Adrenal gland (tissue), 9 donors: ENCODE measurements at regions not wholly inside any gene's neighbourhood (a gene's known extent, or its start where the extent isn't known, plus 50 kb on each side); places are given as distances from the start of the nearest gene placed in this dataset.

Experiments used
- DNase-seq, 7 donors: peaks; one replicate each; pipeline ENCODE4 v3.0.0-alpha.2; 2019 to 2020
- H3K27ac ChIP-seq, 5 donors: fragments of 200-600 bp; sonication (generic) in 4 of 5; 1 replicate in 3 of 5; 2 replicates in 2 of 5; pipeline versions ENCODE4 v1.5.1 to v1.8.0; 2016 to 2020; ENCODE audit warnings: mild to moderate bottlenecking in 1 of 5
- H3K27me3 ChIP-seq: fragments of 200-600 bp; 2 replicates; pipeline ENCODE4 v1.8.0; 2021
- H3K36me3 ChIP-seq, 2 donors: fragments of 200-600 bp; replicated peaks in 1 of 2; 1 replicate in 1 of 2; 2 replicates in 1 of 2; pipeline versions ENCODE4 v1.5.1 to v1.8.0; 2018 to 2022
- H3K4me1 ChIP-seq, 2 donors: fragments of 200-600 bp; replicated peaks in 1 of 2; 1 replicate in 1 of 2; 2 replicates in 1 of 2; pipeline versions ENCODE4 v1.5.1 to v1.8.0; 2018 to 2021
- H3K4me3 ChIP-seq, 4 donors: fragments of 200-600 bp; sonication (generic) in 3 of 4; one replicate each; pipeline ENCODE4 v1.5.1; 2016 to 2018
- H3K9me3 ChIP-seq, 3 donors: fragments of 200-600 bp; sonication (generic) in 1 of 3; replicated peaks in 1 of 3; 1 replicate in 2 of 3; 2 replicates in 1 of 3; pipeline versions ENCODE4 v1.5.1 to v1.8.0; 2016 to 2021
- CTCF ChIP-seq, 6 experiments: fragments of 450-650 bp in 4 of 6; fragments of 200-600 bp in 2 of 6; sonication (generic) in 1 of 6; IDR thresholded peaks; 1 replicate in 5 of 6; 2 replicates in 1 of 6; pipeline versions ENCODE4 v1.5.1 to v1.8.0; 2016 to 2021; ENCODE audit warnings: antibody characterized with exemption in 6 of 6, mild to moderate bottlenecking in 2 of 6, moderate library complexity in 1 of 6
- POLR2A ChIP-seq, 2 donors: fragments of 450-650 bp; IDR thresholded peaks; one replicate each; pipeline ENCODE4 v1.6.1; 2017; ENCODE audit warnings: antibody characterized with exemption in 2 of 2, mild to moderate bottlenecking in 2 of 2, moderate library complexity in 1 of 2
- WGBS, 4 donors: extraction: QIAGEN DNeasy Blood & Tissue Kit in 2 of 4; methylation state at CpG; one replicate each; pipeline versions ENCODE4 v1.1.5 to v1.1.7; 2013 to 2017; 5-methylcytosine and 5-hydroxymethylcytosine counted together
- intact Hi-C, 2 donors: fragments of 100-400 bp; cut with DNase I; formaldehyde crosslinking; loops; one replicate each; pipeline versions ENCODE4 v1.14.1 to v1.15.0; 2022 to 2023
- donor health status: healthy with polysubstance abuse.
- donor health status: Bipolar disorder and iron deficiency.
- donor health status: DM: yes; HTN: yes; CAD: no.
- donor health status: DM: no; HTN: no; CAD: no.
- donor health status: DM: no; HTN: no; CAD: no.

- Histone ChIP-seq H3K9me3 (peaks cover 0 to 7% (median 0%) of the 10 kb centered on the region in 3 donors), H3K27ac (no peak overlapping the region), H3K36me3 (no peaks in the 10 kb centered on the region), H3K4me3 (no peak overlapping the region), H3K4me1 (no peaks in the 10 kb centered on the region), H3K27me3 (no peaks in the 10 kb centered on the region)
- WGBS, 4 donors: 65 to 82% (median 68%) methylated on average over 1 of the region's 1 CpG
- DNase-seq: no peak
- no peak for TF ChIP-seq CTCF (IDR thresholded peaks at IDR 0.05)
- TF ChIP-seq POLR2A (IDR thresholded peaks at IDR 0.05): no peak
- intact Hi-C loops: no loop called here
These were observed 85.2 kb upstream of the PRMT8 start for GRCh38 chr12:3405821-3406220.

- H3K4me1 ChIP-seq: no peaks in the 10 kb centered on the region
- H3K9me3 ChIP-seq: peaks cover 0 to 7% (median 0%) of the 10 kb centered on the region in 3 donors
- H3K27ac ChIP-seq: no peak overlapping the region
- H3K36me3 ChIP-seq: no peaks in the 10 kb centered on the region
- TF ChIP-seq CTCF (IDR thresholded peaks at IDR 0.05) (no peak), POLR2A (IDR thresholded peaks at IDR 0.05) (no peak)
- no peaks in the 10 kb centered on the region for H3K27me3 ChIP-seq
- no peak for DNase-seq
- H3K4me3 ChIP-seq: no peak overlapping the region
- WGBS, 4 donors: 84 to 94% (median 91%) methylated on average over 1 of the region's 1 CpG
- intact Hi-C loops: no loop called here
These were observed 83.3 kb upstream of the PRMT8 start for GRCh38 chr12:3407723-3408122.

- DNase-seq: no peak
- no peaks in the 10 kb centered on the region for H3K36me3 ChIP-seq
- H3K4me1 ChIP-seq: no peaks in the 10 kb centered on the region
- no peak overlapping the region for H3K4me3 ChIP-seq
- intact Hi-C loops: no loop called here
- H3K27ac ChIP-seq: no peak overlapping the region
- TF ChIP-seq CTCF (IDR thresholded peaks at IDR 0.05): no peak
- no peaks in the 10 kb centered on the region for H3K27me3 ChIP-seq
- H3K9me3 ChIP-seq: peaks cover 0 to 7% (median 0%) of the 10 kb centered on the region in 3 donors
- 63 to 88% (median 69%) methylated on average over 2 of the region's 2 CpGs for WGBS, 4 donors
These were observed 81.3 kb upstream of the PRMT8 start for GRCh38 chr12:3409662-3410061.

- TF ChIP-seq POLR2A (IDR thresholded peaks at IDR 0.05) (no peak), CTCF (IDR thresholded peaks at IDR 0.05) (no peak)
- WGBS, 4 donors: 83 to 96% (median 87%) methylated on average over 1 of the region's 1 CpG
These were observed 74.8 kb upstream of the PRMT8 start for GRCh38 chr12:3416159-3416558.

More at GRCh38 chr12:3416159-3416558, 74.8 kb upstream of the PRMT8 start:
- H3K27ac ChIP-seq: no peak overlapping the region
- H3K4me3 ChIP-seq: no peak overlapping the region
- no peaks in the 10 kb centered on the region for H3K9me3 ChIP-seq
- H3K4me1 ChIP-seq: no peaks in the 10 kb centered on the region
- no peaks in the 10 kb centered on the region for H3K27me3 ChIP-seq
- H3K36me3 ChIP-seq: no peaks in the 10 kb centered on the region
- no peak for DNase-seq
- intact Hi-C loops: no loop called here
